ENCODE measurements at regions not wholly inside any gene's neighbourhood (a gene's known extent, or its start where the extent isn't known, plus 50 kb on each side); places are given as distances from the start of the nearest gene placed in this dataset.

DNA sequence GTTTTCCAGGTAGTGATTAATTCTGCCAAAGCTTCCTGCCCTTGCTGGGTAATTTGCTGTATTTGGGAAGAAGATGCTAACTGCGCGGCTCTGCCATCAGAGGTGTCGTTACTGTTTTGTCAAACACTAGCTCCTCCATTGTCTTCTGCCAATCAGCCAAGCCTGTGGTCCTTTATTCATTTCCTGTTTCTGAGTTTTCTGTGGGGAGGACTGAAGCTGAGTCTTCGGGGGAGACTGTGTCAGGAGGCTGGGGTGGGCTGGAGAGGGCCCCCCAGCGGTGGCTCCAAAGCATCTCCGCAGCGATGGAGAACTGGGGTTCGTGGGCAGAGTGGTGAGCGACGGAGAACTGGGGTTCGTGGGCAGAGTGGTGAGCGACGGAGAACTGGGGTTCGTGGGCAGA, 322.9 kb upstream of the B3GAT1 start:
- no peak overlapping the region for H3K9ac ChIP-seq (ENCODE audit: low read length)
- no peaks in the 10 kb centered on the region for H3K9me2 ChIP-seq (ENCODE audit: low read depth, low read length)
- H3K27me3 ChIP-seq (ENCODE audit: insufficient read depth, low read length) = no peaks in the 10 kb centered on the region
- H3K9me3 ChIP-seq (ENCODE audit: low read length) = no peaks in the 10 kb centered on the region
- no peaks in the 10 kb centered on the region for H3K36me3 ChIP-seq (ENCODE audit: insufficient read depth, low read length)
- TF ChIP-seq EZH2 (IDR thresholded peaks at IDR 0.05; ENCODE audit: borderline replicate concordance, low read length) = no peak
- TF ChIP-seq, protein P1, sequence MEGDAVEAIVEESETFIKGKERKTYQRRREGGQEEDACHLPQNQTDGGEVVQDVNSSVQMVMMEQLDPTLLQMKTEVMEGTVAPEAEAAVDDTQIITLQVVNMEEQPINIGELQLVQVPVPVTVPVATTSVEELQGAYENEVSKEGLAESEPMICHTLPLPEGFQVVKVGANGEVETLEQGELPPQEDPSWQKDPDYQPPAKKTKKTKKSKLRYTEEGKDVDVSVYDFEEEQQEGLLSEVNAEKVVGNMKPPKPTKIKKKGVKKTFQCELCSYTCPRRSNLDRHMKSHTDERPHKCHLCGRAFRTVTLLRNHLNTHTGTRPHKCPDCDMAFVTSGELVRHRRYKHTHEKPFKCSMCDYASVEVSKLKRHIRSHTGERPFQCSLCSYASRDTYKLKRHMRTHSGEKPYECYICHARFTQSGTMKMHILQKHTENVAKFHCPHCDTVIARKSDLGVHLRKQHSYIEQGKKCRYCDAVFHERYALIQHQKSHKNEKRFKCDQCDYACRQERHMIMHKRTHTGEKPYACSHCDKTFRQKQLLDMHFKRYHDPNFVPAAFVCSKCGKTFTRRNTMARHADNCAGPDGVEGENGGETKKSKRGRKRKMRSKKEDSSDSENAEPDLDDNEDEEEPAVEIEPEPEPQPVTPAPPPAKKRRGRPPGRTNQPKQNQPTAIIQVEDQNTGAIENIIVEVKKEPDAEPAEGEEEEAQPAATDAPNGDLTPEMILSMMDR (IDR thresholded peaks at IDR 0.05; ENCODE audit: low read length) = no peak
- H3K27ac ChIP-seq (ENCODE audit: low read depth, low read length, poor library complexity, severe bottlenecking) = no peak overlapping the region
- no peak overlapping the region for H2AFZ ChIP-seq (ENCODE audit: low read length)
- H3K4me1 ChIP-seq (ENCODE audit: insufficient read depth, low read length, severe bottlenecking) = no peaks in the 10 kb centered on the region
- H3K79me2 ChIP-seq (ENCODE audit: insufficient read depth, low read length) = no peaks in the 10 kb centered on the region
- H3K4me3 ChIP-seq (ENCODE audit: low read depth, low read length, poor library complexity, severe bottlenecking) = no peak overlapping the region
- no peaks in the 10 kb centered on the region for H3F3A ChIP-seq (ENCODE audit: insufficient read depth, low read length)
- H4K20me1 ChIP-seq (ENCODE audit: insufficient read depth, low read length) = no peaks in the 10 kb centered on the region
- H3K4me2 ChIP-seq (ENCODE audit: low read length) = no peak overlapping the region

DNA sequence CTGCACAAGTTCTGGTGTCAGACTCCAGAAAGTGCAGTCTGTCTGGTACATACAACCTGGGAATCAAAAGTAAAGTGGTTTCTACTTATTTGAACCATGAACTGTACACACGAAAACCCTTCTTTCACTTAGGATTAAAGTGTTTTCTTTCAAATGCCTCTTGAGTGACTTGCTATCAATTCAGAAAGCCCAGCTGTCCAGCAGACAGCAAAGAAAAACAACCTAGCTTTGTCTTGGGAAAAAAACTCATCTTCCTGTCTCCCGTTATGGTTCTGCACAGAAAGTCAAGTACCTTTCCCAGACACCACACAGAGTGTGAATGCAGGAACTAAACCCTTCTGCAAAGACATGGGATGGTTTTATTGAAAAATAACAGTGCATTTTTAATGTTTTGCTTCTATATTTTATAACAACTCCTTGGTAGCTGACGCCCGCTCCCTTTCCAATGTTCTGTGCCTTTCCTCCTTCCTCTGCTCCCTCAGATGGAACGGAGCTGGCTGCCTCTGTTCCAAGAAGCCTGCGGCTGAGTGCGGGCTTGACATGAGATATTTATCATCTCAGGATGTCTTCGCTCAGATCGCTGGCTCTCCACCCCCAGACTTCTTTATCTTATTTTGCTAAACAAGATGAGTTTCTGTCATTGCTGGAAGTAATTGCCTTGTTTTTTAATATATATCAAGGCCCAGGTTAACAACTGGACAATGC, 322.3 kb upstream of the B3GAT1 start:
- H3K9me2 ChIP-seq (ENCODE audit: low read depth, low read length) = no peaks in the 10 kb centered on the region
- no peaks in the 10 kb centered on the region for H3F3A ChIP-seq (ENCODE audit: insufficient read depth, low read length)
- no peaks in the 10 kb centered on the region for H3K36me3 ChIP-seq (ENCODE audit: insufficient read depth, low read length)
- H3K9me3 ChIP-seq (ENCODE audit: low read length) = no peaks in the 10 kb centered on the region
- no peak overlapping the region for H3K27ac ChIP-seq (ENCODE audit: low read depth, low read length, poor library complexity, severe bottlenecking)
- no peak overlapping the region for H3K9ac ChIP-seq (ENCODE audit: low read length)
- H4K20me1 ChIP-seq (ENCODE audit: insufficient read depth, low read length) = no peaks in the 10 kb centered on the region
- no peaks in the 10 kb centered on the region for H3K4me1 ChIP-seq (ENCODE audit: insufficient read depth, low read length, severe bottlenecking)
- no peak overlapping the region for H3K4me3 ChIP-seq (ENCODE audit: low read depth, low read length, poor library complexity, severe bottlenecking)
- no peak overlapping the region for H3K4me2 ChIP-seq (ENCODE audit: low read length)
- TF ChIP-seq, protein P1 (IDR thresholded peaks at IDR 0.05; ENCODE audit: low read length) = no peak
- no peak for TF ChIP-seq EZH2 (IDR thresholded peaks at IDR 0.05; ENCODE audit: borderline replicate concordance, low read length)
- H2AFZ ChIP-seq (ENCODE audit: low read length) = no peak overlapping the region
- H3K27me3 ChIP-seq (ENCODE audit: insufficient read depth, low read length) = no peaks in the 10 kb centered on the region
- no peaks in the 10 kb centered on the region for H3K79me2 ChIP-seq (ENCODE audit: insufficient read depth, low read length)

DNA sequence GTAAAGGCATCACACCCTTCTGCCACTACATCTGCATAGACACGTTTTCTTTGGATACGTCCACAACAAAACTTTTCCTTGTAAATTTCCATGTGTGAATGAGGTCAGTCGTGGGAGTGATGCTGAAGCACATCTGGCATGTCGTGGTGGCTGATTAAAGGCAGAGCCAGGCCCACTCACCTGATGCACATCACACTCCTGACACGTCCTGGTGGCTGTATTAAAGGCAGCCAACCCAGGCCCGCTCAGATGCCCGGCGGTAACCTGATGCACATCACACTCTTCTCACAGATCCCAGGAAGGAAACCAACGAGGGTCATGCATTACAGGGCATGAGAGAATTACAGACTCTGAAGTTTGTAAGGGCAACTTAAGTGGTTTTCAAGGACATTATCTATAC, 321.6 kb upstream of the B3GAT1 start:
- H3K9ac ChIP-seq (ENCODE audit: low read length) = no peak overlapping the region
- TF ChIP-seq EZH2 (IDR thresholded peaks at IDR 0.05; ENCODE audit: borderline replicate concordance, low read length) = no peak
- TF ChIP-seq, protein P1 (IDR thresholded peaks at IDR 0.05; ENCODE audit: low read length) = no peak
- no peaks in the 10 kb centered on the region for H4K20me1 ChIP-seq (ENCODE audit: insufficient read depth, low read length)
- H3K79me2 ChIP-seq (ENCODE audit: insufficient read depth, low read length) = no peaks in the 10 kb centered on the region
- H3K4me1 ChIP-seq (ENCODE audit: insufficient read depth, low read length, severe bottlenecking) = no peaks in the 10 kb centered on the region
- H3F3A ChIP-seq (ENCODE audit: insufficient read depth, low read length) = no peaks in the 10 kb centered on the region
- no peak overlapping the region for H3K4me3 ChIP-seq (ENCODE audit: low read depth, low read length, poor library complexity, severe bottlenecking)
- no peaks in the 10 kb centered on the region for H3K36me3 ChIP-seq (ENCODE audit: insufficient read depth, low read length)
- H2AFZ ChIP-seq (ENCODE audit: low read length) = no peak overlapping the region
- H3K4me2 ChIP-seq (ENCODE audit: low read length) = no peak overlapping the region
- no peaks in the 10 kb centered on the region for H3K9me3 ChIP-seq (ENCODE audit: low read length)
- H3K27me3 ChIP-seq (ENCODE audit: insufficient read depth, low read length) = no peaks in the 10 kb centered on the region
- no peak overlapping the region for H3K27ac ChIP-seq (ENCODE audit: low read depth, low read length, poor library complexity, severe bottlenecking)
- no peaks in the 10 kb centered on the region for H3K9me2 ChIP-seq (ENCODE audit: low read depth, low read length)

All from OCI-LY1 (cell line).